ENCODE measurements at regions not wholly inside any gene's neighbourhood (a gene's known extent, or its start where the extent isn't known, plus 50 kb on each side); places are given as distances from the start of the nearest gene placed in this dataset.

- Mint-ChIP-seq H3K4me1 (peaks cover 42% of the 10 kb centered on the region), H3K27me3 (no peaks in the 10 kb centered on the region), H3K36me3 (no peaks in the 10 kb centered on the region), H3K9me3 (no peaks in the 10 kb centered on the region), H3K27ac (peak overlapping the region; percentile 80), H3K4me3 (peak overlapping the region; percentile 83)
- ATAC-seq (ENCODE audit: low read depth) (no peak), DNase-seq (peak; percentile 41)
- POLR2A ChIA-PET = interaction anchor here (0.7 to 5.0 kb wide), 11 partner anchors 14 to 1862 kb away, joined by 3 to 215 read pairs (median 6); partner anchors contain the start of genes ATG10, RPS23 and SSBP2
Measured at GRCh38 chr5:81852291-81853029, 101.6 kb upstream of the SSBP2 start.

- Mint-ChIP-seq H3K4me3 (peak overlapping the region; percentile 95), H3K36me3 (no peaks in the 10 kb centered on the region), H3K4me1 (peaks cover 39% of the 10 kb centered on the region), H3K9me3 (no peaks in the 10 kb centered on the region), H3K27me3 (no peaks in the 10 kb centered on the region), H3K27ac (peak overlapping the region; percentile 98)
- POLR2A ChIA-PET = interaction anchor here (0.6 to 5.0 kb wide), 13 partner anchors 13 to 1862 kb away, joined by 3 to 215 read pairs (median 6); partner anchors contain the start of genes ATG10, RPS23 and SSBP2
- DNase-seq (peak; percentile 95), ATAC-seq (ENCODE audit: low read depth) (peak; percentile 88)
Measured at GRCh38 chr5:81851481-81852178, 100.7 kb upstream of the SSBP2 start.

- Mint-ChIP-seq H3K9me3 (no peaks in the 10 kb centered on the region), H3K27ac (peak overlapping the region; percentile 98), H3K36me3 (no peaks in the 10 kb centered on the region), H3K4me3 (peak overlapping the region; percentile 95), H3K27me3 (no peaks in the 10 kb centered on the region), H3K4me1 (peaks cover 39% of the 10 kb centered on the region)
- DNase-seq = no peak
- ATAC-seq (ENCODE audit: low read depth) = no peak
- POLR2A ChIA-PET = interaction anchor here (0.9 to 5.0 kb wide), 7 partner anchors 30 to 428 kb away, joined by 3 to 215 read pairs (median 13); partner anchors contain the start of genes ATG10, RPS23 and SSBP2
Measured at GRCh38 chr5:81850501-81851357, 99.8 kb upstream of the SSBP2 start.

GRCh38 chr5:81849770-81850367 lies 99.0 kb upstream of the SSBP2 start:
- ATAC-seq (ENCODE audit: low read depth) (no peak), DNase-seq (no peak)
- Mint-ChIP-seq H3K4me3 (peak overlapping the region; percentile 24), H3K27ac (peak overlapping the region; percentile 44), H3K4me1 (peaks cover 36% of the 10 kb centered on the region), H3K36me3 (no peaks in the 10 kb centered on the region), H3K27me3 (no peaks in the 10 kb centered on the region), H3K9me3 (no peaks in the 10 kb centered on the region)
- POLR2A ChIA-PET = interaction anchor here (2.7 to 5.0 kb wide), 2 partner anchors 70 to 99 kb away, joined by 28 to 215 read pairs; partner anchors contain the start of gene SSBP2

GRCh38 chr5:81848362-81848880 lies 97.5 kb upstream of the SSBP2 start:
- H3K36me3 Mint-ChIP-seq = no peaks in the 10 kb centered on the region
- H3K4me3 Mint-ChIP-seq = no peak overlapping the region
- H3K9me3 Mint-ChIP-seq = no peaks in the 10 kb centered on the region
- no peak overlapping the region for H3K27ac Mint-ChIP-seq
- POLR2A ChIA-PET = interaction anchor here (0.8 kb wide), 1 partner anchor 97 kb away, joined by 3 read pairs; the partner anchor contains the start of gene SSBP2
- DNase-seq (no peak), ATAC-seq (ENCODE audit: low read depth) (no peak)
- H3K27me3 Mint-ChIP-seq = no peaks in the 10 kb centered on the region
- H3K4me1 Mint-ChIP-seq = peaks cover 31% of the 10 kb centered on the region

GRCh38 chr5:81846301-81846700 lies 95.4 kb upstream of the SSBP2 start:
- no peak for DNase-seq
- no peak overlapping the region for H3K4me3 Mint-ChIP-seq
- H3K4me1 Mint-ChIP-seq = peaks cover 17% of the 10 kb centered on the region
- H3K9me3 Mint-ChIP-seq = no peaks in the 10 kb centered on the region
- H3K27ac Mint-ChIP-seq = no peak overlapping the region
- no peaks in the 10 kb centered on the region for H3K27me3 Mint-ChIP-seq
- POLR2A ChIA-PET = no interaction called here
- no peaks in the 10 kb centered on the region for H3K36me3 Mint-ChIP-seq
- no peak for ATAC-seq (ENCODE audit: low read depth)

GRCh38 chr5:81843845-81844244 lies 92.9 kb upstream of the SSBP2 start:
- POLR2A ChIA-PET = no interaction called here
- Mint-ChIP-seq H3K27ac (no peak overlapping the region), H3K9me3 (no peaks in the 10 kb centered on the region), H3K36me3 (no peaks in the 10 kb centered on the region), H3K4me3 (no peak overlapping the region), H3K27me3 (no peaks in the 10 kb centered on the region), H3K4me1 (no peaks in the 10 kb centered on the region)
- ATAC-seq (ENCODE audit: low read depth) = no peak
- DNase-seq = no peak

- no peaks in the 10 kb centered on the region for H3K9me3 Mint-ChIP-seq
- DNase-seq (no peak), ATAC-seq (ENCODE audit: low read depth) (no peak)
- POLR2A ChIA-PET = interaction anchor here (1.1 kb wide), 1 partner anchor 92 kb away, joined by 3 read pairs; the partner anchor contains the start of gene SSBP2
- H3K27ac Mint-ChIP-seq = no peak overlapping the region
- H3K4me3 Mint-ChIP-seq = no peak overlapping the region
- H3K36me3 Mint-ChIP-seq = no peaks in the 10 kb centered on the region
- no peaks in the 10 kb centered on the region for H3K27me3 Mint-ChIP-seq
- H3K4me1 Mint-ChIP-seq = peaks cover 2% of the 10 kb centered on the region
Measured at GRCh38 chr5:81842795-81843398, 92.0 kb upstream of the SSBP2 start.

GRCh38 chr5:81839034-81839433 lies 88.1 kb upstream of the SSBP2 start:
- Mint-ChIP-seq H3K27me3 (peaks cover 5% of the 10 kb centered on the region), H3K4me1 (peaks cover 2% of the 10 kb centered on the region), H3K27ac (no peak overlapping the region), H3K4me3 (no peak overlapping the region), H3K9me3 (peaks cover under 1% of the 10 kb centered on the region), H3K36me3 (no peaks in the 10 kb centered on the region)
- DNase-seq (no peak), ATAC-seq (ENCODE audit: low read depth) (no peak)
- POLR2A ChIA-PET = interaction anchor here (1.8 to 2.8 kb wide), 2 partner anchors 13 to 88 kb away, joined by 8 read pairs; partner anchors contain the start of gene SSBP2

- no peak for DNase-seq
- H3K27me3 Mint-ChIP-seq = peaks cover 7% of the 10 kb centered on the region
- peaks cover 3% of the 10 kb centered on the region for H3K9me3 Mint-ChIP-seq
- H3K4me1 Mint-ChIP-seq = peaks cover 2% of the 10 kb centered on the region
- peak; percentile 77 for ATAC-seq (ENCODE audit: low read depth)
- POLR2A ChIA-PET = interaction anchor here (0.8 to 2.8 kb wide), 3 partner anchors 13 to 88 kb away, joined by 3 to 8 read pairs (median 8); partner anchors contain the start of gene SSBP2
- no peaks in the 10 kb centered on the region for H3K36me3 Mint-ChIP-seq
- no peak overlapping the region for H3K27ac Mint-ChIP-seq
- no peak overlapping the region for H3K4me3 Mint-ChIP-seq
Measured at GRCh38 chr5:81838307-81838906, 87.5 kb upstream of the SSBP2 start.

- H3K9me3 Mint-ChIP-seq = peaks cover 3% of the 10 kb centered on the region
- H3K4me1 Mint-ChIP-seq = peaks cover 2% of the 10 kb centered on the region
- no peak overlapping the region for H3K27ac Mint-ChIP-seq
- no peak for ATAC-seq (ENCODE audit: low read depth)
- H3K4me3 Mint-ChIP-seq = no peak overlapping the region
- peaks cover 7% of the 10 kb centered on the region for H3K27me3 Mint-ChIP-seq
- no peaks in the 10 kb centered on the region for H3K36me3 Mint-ChIP-seq
- POLR2A ChIA-PET = interaction anchor here (0.8 to 2.8 kb wide), 3 partner anchors 14 to 87 kb away, joined by 3 to 8 read pairs (median 8); partner anchors contain the start of gene SSBP2
- DNase-seq = no peak
Measured at GRCh38 chr5:81837667-81838306, 86.9 kb upstream of the SSBP2 start.

Data from activated naive CD8-positive, alpha-beta T cell treated with anti-CD3 and anti-CD28 coated beads, Interleukin-2, amount 10 ng/mL, durations not matched to agents 7 days and 5 days (primary cell).